ENCODE measurements at regions not wholly inside any gene's neighbourhood (a gene's known extent, or its start where the extent isn't known, plus 50 kb on each side); places are given as distances from the start of the nearest gene placed in this dataset.
"Not testable (repeated sequence)": the region's sequence is repeated elsewhere in the genome, so short reads cannot be mapped to it uniquely, and the experiment has no call there.

DNA sequence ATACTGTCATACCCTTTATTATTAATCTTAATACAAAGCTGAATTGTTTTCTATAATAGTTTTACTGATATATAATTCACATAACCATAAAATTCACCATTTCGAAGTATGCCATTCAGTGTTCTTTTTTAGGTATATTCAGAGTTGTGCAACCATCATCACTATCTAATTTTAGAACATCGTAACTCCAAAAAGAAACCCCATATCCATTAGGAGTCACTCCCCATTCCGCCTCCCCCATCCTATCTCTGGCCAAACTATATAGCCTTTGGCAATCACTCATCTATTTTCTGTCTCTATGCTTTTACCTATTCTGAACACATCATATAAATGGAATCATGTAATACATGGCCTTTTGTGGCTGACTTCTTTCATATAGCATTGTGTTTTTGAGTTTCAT lies 169.7 kb upstream of the GALNT15 start:
- ATAC-seq: no peak
- Histone ChIP-seq H3K4me3 (no peak overlapping the region), H3K36me3 (replicated peaks in 1 of 2; ENCODE audit: insufficient read depth in 1 of 2, low read depth in 2 of 2) (no peaks in the 10 kb centered on the region), H3K27me3 (no peaks in the 10 kb centered on the region), H3K27ac (no peak overlapping the region), H3K4me1 (no peaks in the 10 kb centered on the region), H3K9me3 (no peaks in the 10 kb centered on the region)
- DNase-seq: no peak
- TF ChIP-seq POLR2A (IDR thresholded peaks at IDR 0.05) (no peak), CTCF (IDR thresholded peaks at IDR 0.05) (no peak)
- intact Hi-C loops (cut with DNase I): no loop called here
- 90 to 93% methylated on average over 3 of the region's 3 CpGs for WGBS, 2 donors

DNA sequence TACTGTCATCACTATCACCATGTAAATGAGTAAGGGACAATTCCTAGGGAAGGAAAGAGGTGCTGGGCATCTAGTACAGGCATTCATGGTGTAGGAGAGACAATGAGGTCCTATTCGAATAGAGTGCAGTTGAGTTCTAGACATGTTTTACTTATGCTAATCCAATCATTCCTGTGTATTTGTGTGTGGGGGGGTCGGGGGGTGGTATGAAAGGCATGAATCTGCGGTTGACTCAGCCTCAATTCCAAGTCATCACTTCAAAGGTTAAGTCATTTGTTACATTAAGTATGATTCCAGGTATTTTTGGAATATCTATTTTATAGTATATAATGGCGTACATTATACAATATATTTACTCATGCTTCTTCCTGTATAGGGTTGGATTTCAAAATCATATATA lies 163.1 kb upstream of the GALNT15 start:
- ATAC-seq: no peak
- Histone ChIP-seq H3K27me3 (no peaks in the 10 kb centered on the region), H3K27ac (no peak overlapping the region), H3K4me3 (no peak overlapping the region), H3K9me3 (no peaks in the 10 kb centered on the region), H3K4me1 (no peaks in the 10 kb centered on the region), H3K36me3 (replicated peaks in 1 of 2; ENCODE audit: insufficient read depth in 1 of 2, low read depth in 2 of 2) (no peaks in the 10 kb centered on the region)
- intact Hi-C loops (cut with DNase I): no loop called here
- TF ChIP-seq CTCF (IDR thresholded peaks at IDR 0.05) (no peak), POLR2A (IDR thresholded peaks at IDR 0.05) (no peak)
- no peak for DNase-seq
- WGBS, 2 donors: 87 to 88% methylated on average over 4 of the region's 4 CpGs

DNA sequence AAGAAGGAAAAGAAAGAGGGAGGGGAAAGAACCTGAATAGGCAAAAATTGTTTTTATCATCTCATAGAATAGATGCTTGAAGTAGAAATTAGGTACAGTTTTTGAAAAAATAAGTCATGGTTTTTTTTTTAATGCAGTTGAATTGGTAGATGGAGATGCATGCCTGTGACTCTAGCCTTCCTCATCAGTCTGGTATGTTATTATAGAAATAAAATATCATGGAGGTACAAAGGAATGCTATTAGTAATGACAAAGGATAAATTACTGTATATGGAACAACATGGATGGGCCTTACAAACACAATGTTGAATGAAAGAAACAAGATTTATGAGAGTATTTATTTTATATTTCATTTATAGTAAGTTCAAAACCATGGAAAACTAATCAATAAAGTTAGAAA lies 162.4 kb upstream of the GALNT15 start:
- TF ChIP-seq CTCF (IDR thresholded peaks at IDR 0.05): no peak
- no peak for TF ChIP-seq POLR2A (IDR thresholded peaks at IDR 0.05)
- ATAC-seq: no peak

GRCh38 chr3:16013568-16013967 lies 160.9 kb upstream of the GALNT15 start:
- Histone ChIP-seq H3K4me3 (no peak overlapping the region), H3K36me3 (replicated peaks in 1 of 2; ENCODE audit: insufficient read depth in 1 of 2, low read depth in 2 of 2) (no peaks in the 10 kb centered on the region), H3K9me3 (no peaks in the 10 kb centered on the region), H3K27me3 (no peaks in the 10 kb centered on the region), H3K27ac (no peak overlapping the region), H3K4me1 (no peaks in the 10 kb centered on the region)
- no peak for DNase-seq
- 79 to 81% methylated on average over 2 of the region's 2 CpGs for WGBS, 2 donors
- TF ChIP-seq POLR2A (IDR thresholded peaks at IDR 0.05) (no peak), CTCF (IDR thresholded peaks at IDR 0.05) (no peak)
- ATAC-seq: no peak
- intact Hi-C loops (cut with DNase I): no loop called here

More for the DNA sequence above, 162.4 kb upstream of the GALNT15 start:
- Histone ChIP-seq H3K9me3 (no peaks in the 10 kb centered on the region), H3K36me3 (replicated peaks in 1 of 2; ENCODE audit: insufficient read depth in 1 of 2, low read depth in 2 of 2) (no peaks in the 10 kb centered on the region), H3K4me3 (no peak overlapping the region), H3K27ac (no peak overlapping the region), H3K4me1 (no peaks in the 10 kb centered on the region), H3K27me3 (no peaks in the 10 kb centered on the region)
- no peak for DNase-seq
- intact Hi-C loops (cut with DNase I): no loop called here

- H3K4me3 ChIP-seq; DNase-seq; H3K27ac ChIP-seq; H3K9me3 ChIP-seq; H3K4me1 ChIP-seq; H3K36me3 ChIP-seq (replicated peaks in 1 of 2; ENCODE audit: insufficient read depth in 1 of 2, low read depth in 2 of 2); H3K27me3 ChIP-seq; ATAC-seq; intact Hi-C loops (cut with DNase I): not testable (repeated sequence)
- 81 to 83% methylated on average over 4 of the region's 4 CpGs for WGBS, 2 donors
Observed at GRCh38 chr3:16021801-16022200, 152.7 kb upstream of the GALNT15 start.

GRCh38 chr3:16023881-16024280 lies 150.6 kb upstream of the GALNT15 start:
- H3K4me3 ChIP-seq; H3K9me3 ChIP-seq; ATAC-seq; DNase-seq; H3K27me3 ChIP-seq; H3K4me1 ChIP-seq; intact Hi-C loops (cut with DNase I); H3K36me3 ChIP-seq (replicated peaks in 1 of 2; ENCODE audit: insufficient read depth in 1 of 2, low read depth in 2 of 2); H3K27ac ChIP-seq: not testable (repeated sequence)
- 91 to 96% methylated on average over 4 of the region's 4 CpGs for WGBS, 2 donors

Data from body of pancreas (tissue), 4 donors.